ENCODE measurements at regions not wholly inside any gene's neighbourhood (a gene's known extent, or its start where the extent isn't known, plus 50 kb on each side); places are given as distances from the start of the nearest gene placed in this dataset.

DNA sequence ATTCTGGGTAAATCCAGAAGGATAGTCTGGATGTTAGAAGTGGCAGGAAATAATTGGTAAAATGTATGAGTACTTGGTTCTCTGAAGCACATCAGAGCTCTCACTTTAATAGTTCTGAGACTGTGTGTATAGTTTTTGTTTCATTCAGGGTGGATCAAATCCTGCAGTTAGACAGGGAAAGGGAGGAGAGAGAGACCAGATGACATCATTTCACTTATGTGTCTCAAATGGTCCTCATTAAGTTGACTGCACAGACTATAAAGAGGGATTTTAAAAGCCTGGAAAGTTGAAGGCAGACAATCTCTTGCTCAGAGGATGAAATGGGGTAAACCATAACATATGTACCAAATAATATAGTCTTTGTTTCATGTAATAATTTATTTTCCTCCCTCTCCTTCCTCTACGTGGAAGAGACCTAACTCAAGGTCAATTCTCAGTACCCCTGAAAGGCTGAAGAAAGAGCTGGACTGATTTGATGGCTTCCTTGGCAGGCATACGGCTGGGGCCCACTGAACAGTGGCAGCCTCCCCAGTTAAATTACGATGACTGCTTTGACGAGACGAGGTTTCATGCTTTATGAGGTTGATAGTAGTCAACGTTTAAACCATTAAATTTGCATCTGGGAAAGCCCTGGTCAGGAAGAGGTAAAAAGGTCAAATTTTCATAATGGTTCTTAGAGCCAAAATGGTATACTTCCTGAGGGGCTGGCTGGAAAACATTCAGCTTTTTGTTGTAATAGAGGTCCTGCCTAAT lies 395.1 kb upstream of the RPS23 start:
- Histone ChIP-seq H3K4me1 (replicated peaks in 1 of 4; ENCODE audit: control insufficient read depth in 3 of 4, insufficient read depth in 4 of 4, low read length in 3 of 4) (no peaks in the 10 kb centered on the region), H4K5ac (ENCODE audit: insufficient read length, low read depth, low read length) (no peak overlapping the region), H3K79me2 (ENCODE audit: control insufficient read depth in 1 of 2, insufficient read depth in 2 of 2, low read length in 2 of 2) (no peaks in the 10 kb centered on the region), H4K20me1 (replicated peaks in 1 of 2; ENCODE audit: control insufficient read depth in 1 of 2, insufficient read depth in 2 of 2, low read length in 2 of 2) (no peaks in the 10 kb centered on the region), H3K18ac (ENCODE audit: extremely low read depth, low read length) (no peak overlapping the region), H3K79me1 (ENCODE audit: low read depth, low read length) (no peaks in the 10 kb centered on the region), H3K23me2 (ENCODE audit: low read depth, low read length) (no peaks in the 10 kb centered on the region), H3K27me3 (replicated peaks in 1 of 4; ENCODE audit: control insufficient read depth in 3 of 4, extremely low read depth in 1 of 4, insufficient read depth in 3 of 4, low read length in 3 of 4) (peaks cover 0 to 1% (median 0%) of the 10 kb centered on the region in 4 experiments; a peak in 1 of 7 replicates), H2AK5ac (ENCODE audit: low read depth, low read length) (no peak overlapping the region), H2BK120ac (replicated peaks; ENCODE audit: low read depth, low read length) (no peak overlapping the region), H2BK20ac (ENCODE audit: low read length) (no peak overlapping the region), H2BK12ac (ENCODE audit: low read depth, low read length) (no peak overlapping the region), H3K56ac (replicated peaks; ENCODE audit: insufficient read length, low read depth, low read length) (no peak overlapping the region), H2AFZ (ENCODE audit: low read length) (no peak overlapping the region), H3K9me3 (ENCODE audit: insufficient read depth in 2 of 2, low read depth in 1 of 2, low read length in 1 of 2) (no peaks in the 10 kb centered on the region), H4K8ac (ENCODE audit: extremely low read depth, insufficient read depth, low read length) (no peak overlapping the region), H3K23ac (ENCODE audit: insufficient read length) (no peak overlapping the region), H3K4me3 (ENCODE audit: extremely low read depth in 1 of 4, insufficient read depth in 2 of 4, low read depth in 3 of 4, low read length in 4 of 4) (no peak overlapping the region), H3K4ac (replicated peaks; ENCODE audit: insufficient read length, low read depth, low read length) (no peak overlapping the region), H4K91ac (replicated peaks; ENCODE audit: insufficient read length, low read length) (no peak overlapping the region), H2BK5ac (ENCODE audit: low read depth, low read length) (no peak overlapping the region), H2BK15ac (ENCODE audit: low read length) (no peak overlapping the region), H3K27ac (ENCODE audit: low read depth, low read length) (no peak overlapping the region), H3K4me2 (ENCODE audit: insufficient read depth in 1 of 2, low read depth in 2 of 2, low read length in 2 of 2) (no peak overlapping the region), H3K36me3 (ENCODE audit: control insufficient read depth in 2 of 4, insufficient read depth in 4 of 4, low read length in 3 of 4) (no peaks in the 10 kb centered on the region), H3K9ac (replicated peaks in 1 of 4; ENCODE audit: extremely low read depth in 1 of 4, low read depth in 3 of 4, low read length in 3 of 4) (no peak overlapping the region), H3K14ac (ENCODE audit: insufficient read length) (no peak overlapping the region)
- DNase-seq (ENCODE audit: low read depth in 1 of 2, low spot score in 2 of 2) (no peak), FAIRE-seq (no peak)
- WGBS, 2 experiments (ENCODE audit: extremely low coverage in 1 of 2, insufficient coverage in 1 of 2, insufficient read length in 1 of 2, insufficient replicate concordance in 2 of 2, low coverage in 1 of 2, low lambda C conversion rate in 2 of 2, missing lambda C conversion rate in 1 of 2), result 86% methylated on average over 6 of the region's 6 CpGs; no CpG with 5 or more reads in 1 of the 2 experiments
- ChIA-PET POLR2A (ENCODE audit: partially characterized antibody) (interaction anchor here (1.2 kb wide), 1 partner anchor 8 kb away, joined by 3 read pairs; no protein-coding TSS in a partner anchor), CTCF (ENCODE audit: partially characterized antibody) (no interaction called here)
- TF ChIP-seq HDAC6 (IDR thresholded peaks at IDR 0.05; ENCODE audit: low read depth, low read length) (no peak), BCL11A (IDR thresholded peaks at IDR 0.05; ENCODE audit: low read depth in 2 of 2, low read length in 2 of 2) (no peak), CBX8 (IDR thresholded peaks at IDR 0.05; ENCODE audit: borderline replicate concordance, low read depth, low read length) (no peak), KDM5A (IDR thresholded peaks at IDR 0.05; ENCODE audit: low read length) (no peak), FOSL1 (IDR thresholded peaks at IDR 0.05; ENCODE audit: insufficient read depth, low read depth, low read length) (no peak), KDM4A (IDR thresholded peaks at IDR 0.05; ENCODE audit: low read depth, low read length, severe bottlenecking) (no peak), POU5F1 (IDR thresholded peaks at IDR 0.05; ENCODE audit: low read depth, low read length) (no peak), MAFK (IDR thresholded peaks at IDR 0.05; ENCODE audit: low read depth, low read length) (no peak), PHF8 (conservative IDR thresholded peaks at IDR 0.05; ENCODE audit: low read depth, low read length) (no peak), CHD2 (IDR thresholded peaks at IDR 0.05; ENCODE audit: low read length) (no peak), SIRT6 (IDR thresholded peaks at IDR 0.05; ENCODE audit: low read length) (no peak), POLR2A (IDR thresholded peaks at IDR 0.05; ENCODE audit: control extremely low read depth in 1 of 2, low read depth in 2 of 2, low read length in 2 of 2) (no peak), TAF7 (optimal IDR thresholded peaks at IDR 0.05; ENCODE audit: borderline replicate concordance, low read depth, low read length) (no peak), CBX5 (IDR thresholded peaks at IDR 0.05; ENCODE audit: low read depth, low read length) (no peak), EZH2 (IDR thresholded peaks at IDR 0.05; ENCODE audit: low read depth, low read length, severe bottlenecking) (no peak)

All from H1 (cell line).